ENCODE measurements at regions not wholly inside any gene's neighbourhood (a gene's known extent, or its start where the extent isn't known, plus 50 kb on each side); places are given as distances from the start of the nearest gene placed in this dataset.

DNA sequence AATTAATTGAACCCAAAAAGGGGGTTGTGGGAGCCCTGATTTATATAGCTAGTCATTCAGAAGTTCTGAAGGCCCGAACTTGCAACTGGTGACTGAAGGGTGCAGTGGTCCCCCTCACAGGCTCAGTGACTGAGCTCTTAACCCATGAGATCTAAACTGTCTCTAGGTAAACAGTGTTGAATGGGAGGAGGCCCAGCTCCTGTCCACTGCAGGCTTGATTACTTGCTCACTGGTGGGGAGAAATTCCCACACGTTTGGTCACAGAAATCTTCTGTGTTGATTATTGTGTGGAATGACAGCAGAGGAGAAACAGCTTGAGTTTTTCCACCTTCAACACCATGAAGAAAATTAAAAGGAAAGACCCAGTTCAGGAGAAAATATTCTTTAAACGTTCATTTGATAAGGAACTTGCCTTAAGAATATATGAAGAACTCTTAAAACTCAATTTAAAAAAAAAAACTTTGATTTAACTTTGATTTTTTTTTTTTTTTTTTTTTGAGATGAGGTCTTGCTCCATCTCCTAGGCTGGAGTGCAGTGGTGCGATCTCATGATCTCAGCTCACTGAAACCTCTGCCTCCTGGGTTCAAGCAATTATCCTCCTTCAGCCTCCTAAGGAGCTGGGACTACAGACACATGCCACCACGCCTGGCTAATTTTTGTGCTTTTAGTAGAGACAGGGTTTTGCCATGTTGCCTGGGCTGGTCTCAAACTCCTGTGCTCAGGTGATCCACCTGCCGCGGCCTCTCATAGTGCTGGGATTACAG, 249.3 kb downstream of the UQCRFS1 start:
- no peak for TF ChIP-seq CTCF (IDR thresholded peaks at IDR 0.05)

GRCh38 chr19:28961772-28962500, 251.0 kb downstream of the UQCRFS1 start:
- H3K4me3 ChIP-seq = no peak overlapping the region
- TF ChIP-seq CTCF (IDR thresholded peaks at IDR 0.05) = no peak
- no peak for DNase-seq (ENCODE audit: low spot score)
- no peak overlapping the region for H3K27ac ChIP-seq

More for the DNA sequence above, 249.3 kb downstream of the UQCRFS1 start:
- Histone ChIP-seq H3K27ac (no peak overlapping the region), H3K4me3 (no peak overlapping the region)
- DNase-seq (ENCODE audit: low spot score) = no peak

GRCh38 chr19:28960986-28961705, 251.8 kb downstream of the UQCRFS1 start:
- TF ChIP-seq CTCF (IDR thresholded peaks at IDR 0.05) = no peak
- Histone ChIP-seq H3K27ac (no peak overlapping the region), H3K4me3 (no peak overlapping the region)
- no peak for DNase-seq (ENCODE audit: low spot score)

DNA sequence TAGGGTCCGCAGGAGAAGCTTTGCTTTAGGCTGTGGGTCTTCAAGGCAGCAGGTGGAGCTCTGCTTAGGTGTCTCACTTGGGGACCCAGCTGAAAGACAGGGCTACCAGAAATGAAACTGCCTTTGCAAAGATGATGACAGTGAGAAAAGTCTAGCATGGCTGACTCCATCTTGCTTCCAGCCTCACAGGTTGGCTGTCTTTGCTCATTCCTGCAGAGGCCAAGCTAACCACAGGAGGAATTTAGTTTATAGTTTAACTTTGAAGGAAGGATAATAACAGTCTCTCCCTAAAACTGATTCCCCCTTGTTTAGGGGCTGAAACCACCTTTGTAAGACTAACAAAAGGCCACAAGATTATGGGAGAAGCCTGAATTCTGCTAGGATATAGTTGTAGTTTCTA, 252.4 kb downstream of the UQCRFS1 start:
- no peak overlapping the region for H3K27ac ChIP-seq
- H3K4me3 ChIP-seq = no peak overlapping the region
- DNase-seq (ENCODE audit: low spot score) = no peak
- TF ChIP-seq CTCF (IDR thresholded peaks at IDR 0.05) = no peak

DNA sequence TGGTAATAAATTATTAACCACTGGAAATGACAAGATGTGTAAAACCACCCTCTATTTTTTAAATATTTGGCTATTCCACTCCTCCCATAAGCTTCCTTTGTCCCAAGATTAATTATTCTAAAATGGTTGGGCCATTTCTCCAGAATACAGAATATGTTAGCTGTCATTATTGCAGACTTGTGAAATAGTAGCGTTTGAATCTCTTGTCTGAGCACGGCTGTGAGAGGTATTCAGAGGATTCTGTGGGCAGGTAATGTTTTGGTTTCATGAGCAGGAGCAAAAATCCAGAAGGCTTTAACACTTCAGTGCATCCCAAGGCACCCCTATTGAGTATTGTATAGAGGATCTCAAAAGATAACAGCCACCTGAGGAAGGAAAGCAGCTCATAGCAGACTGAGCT, 256.0 kb downstream of the UQCRFS1 start:
- H3K4me3 ChIP-seq = no peak overlapping the region
- DNase-seq (ENCODE audit: low spot score) = no peak
- H3K27ac ChIP-seq = no peak overlapping the region
- TF ChIP-seq CTCF (IDR thresholded peaks at IDR 0.05) = no peak

- DNase-seq (ENCODE audit: low spot score) = no peak
- Histone ChIP-seq H3K27ac (no peak overlapping the region), H3K4me3 (no peak overlapping the region)
- no peak for TF ChIP-seq CTCF (IDR thresholded peaks at IDR 0.05)
These were observed 256.5 kb downstream of the UQCRFS1 start for GRCh38 chr19:28956421-28956820.

All from coronary artery (tissue), 2 donors.